H1 (cell line): ENCODE measurements at regions not wholly inside any gene's neighbourhood (a gene's known extent, or its start where the extent isn't known, plus 50 kb on each side); places are given as distances from the start of the nearest gene placed in this dataset.

Experiments
- CTCF ChIA-PET: fragments of 300-600 bp; sonication (Branson Sonifier 250); formaldehyde crosslinking; loops from one replicate; lab custom pipeline; 2021; ENCODE audit not compliant: partially characterized antibody; lab: Charles Lee
- POLR2A ChIA-PET: fragments of 300-600 bp; sonication (Branson Sonifier 250); formaldehyde crosslinking; loops from one replicate; lab custom pipeline; 2021; ENCODE audit warnings: inconsistent platforms; ENCODE audit not compliant: partially characterized antibody; lab: Charles Lee
- DNase-seq, 2 experiments: peaks; one replicate each; pipeline versions ENCODE4 v3.0.0 to v3.0.0-alpha.2; 2010 to 2022; ENCODE audit warnings: low spot score in 2 of 2, low read depth in 1 of 2, mixed read lengths in 1 of 2
- FAIRE-seq: peaks from 2 replicates; lab custom pipeline; 2011; peaks lifted over from hg19 to GRCh38; lab: Jason Lieb, UNC
- H2AFZ ChIP-seq: 2 replicates; pipeline ENCODE4 v1.8.1; 2012; ENCODE audit warnings: low read length, inconsistent platforms
- H2AK5ac ChIP-seq: 2 replicates; pipeline ENCODE4 v1.6.1; 2013; ENCODE audit warnings: low read depth, low read length
- H2BK120ac ChIP-seq: replicated peaks from 2 replicates; pipeline ENCODE3; 2013; ENCODE audit warnings: low read depth, low read length, inconsistent platforms
- H2BK12ac ChIP-seq: 2 replicates; pipeline ENCODE4 v1.6.1; 2013; ENCODE audit warnings: low read depth, low read length
- H2BK15ac ChIP-seq: 2 replicates; pipeline ENCODE4 v1.6.1; 2013; ENCODE audit warnings: low read length
- H2BK20ac ChIP-seq: 2 replicates; pipeline ENCODE4 v1.6.1; 2013; ENCODE audit warnings: low read length
- H2BK5ac ChIP-seq: 2 replicates; pipeline ENCODE4 v1.6.1; 2013; ENCODE audit warnings: low read depth, low read length
- H3K14ac ChIP-seq: 2 replicates; pipeline ENCODE4 v1.6.1; 2013; ENCODE audit warnings: inconsistent platforms; ENCODE audit not compliant: insufficient read length
- H3K18ac ChIP-seq: 2 replicates; pipeline ENCODE4 v1.6.1; 2013; ENCODE audit warnings: low read length; ENCODE audit errors: extremely low read depth
- H3K23ac ChIP-seq: 2 replicates; pipeline ENCODE4 v1.6.1; 2013; ENCODE audit warnings: inconsistent platforms; ENCODE audit not compliant: insufficient read length
- H3K23me2 ChIP-seq: 2 replicates; pipeline ENCODE4 v1.6.1; 2013; ENCODE audit warnings: low read depth, low read length
- H3K27ac ChIP-seq: 2 replicates; pipeline ENCODE4 v1.6.1; 2011; ENCODE audit warnings: low read depth, low read length, inconsistent platforms
- H3K27me3 ChIP-seq, 4 experiments: replicated peaks in 1 of 4; 1 replicate in 1 of 4; 2 replicates in 3 of 4; pipeline versions ENCODE4 v1.6.1 to v1.8.1; 2011 to 2013; ENCODE audit warnings: low read length in 3 of 4, mild to moderate bottlenecking in 3 of 4, inconsistent platforms in 2 of 4, mixed read lengths in 2 of 4, moderate library complexity in 1 of 4; ENCODE audit not compliant: control insufficient read depth in 3 of 4, insufficient read depth in 3 of 4; ENCODE audit errors: extremely low read depth in 1 of 4
- H3K36me3 ChIP-seq, 4 experiments: 2 replicates each; pipeline versions ENCODE4 v1.6.1 to v1.8.1; 2011 to 2013; ENCODE audit warnings: mild to moderate bottlenecking in 4 of 4, low read length in 3 of 4, moderate library complexity in 2 of 4, control low read depth in 1 of 4, inconsistent platforms in 1 of 4; ENCODE audit not compliant: insufficient read depth in 4 of 4, control insufficient read depth in 2 of 4
- H3K4ac ChIP-seq: replicated peaks from 2 replicates; pipeline ENCODE3; 2013; ENCODE audit warnings: low read length, low read depth, mixed read lengths, inconsistent platforms; ENCODE audit not compliant: insufficient read length
- H3K4me1 ChIP-seq, 4 experiments: replicated peaks in 1 of 4; 1 replicate in 1 of 4; 2 replicates in 3 of 4; pipeline versions ENCODE4 v1.6.1 to v1.8.1; 2011 to 2013; ENCODE audit warnings: low read length in 3 of 4, inconsistent platforms in 2 of 4, mixed read lengths in 1 of 4; ENCODE audit not compliant: insufficient read depth in 4 of 4, control insufficient read depth in 3 of 4
- H3K4me2 ChIP-seq, 2 experiments: 2 replicates each; pipeline versions ENCODE4 v1.6.1 to v1.8.1; 2011 to 2013; ENCODE audit warnings: low read depth in 2 of 2, low read length in 2 of 2, control low read depth in 1 of 2, inconsistent platforms in 1 of 2, mild to moderate bottlenecking in 1 of 2; ENCODE audit not compliant: insufficient read depth in 1 of 2
- H3K4me3 ChIP-seq, 4 experiments: fragments of 200-600, 300-600 bp in 1 of 4; sonication (generic), shearing (Covaris generic), sonication (Bioruptor Twin) in 1 of 4; 2 replicates each; pipeline versions ENCODE4 v1.5.1 to v1.8.1; 2011 to 2016; ENCODE audit warnings: low read length in 4 of 4, low read depth in 3 of 4, control low read depth in 2 of 4, inconsistent platforms in 2 of 4, mild to moderate bottlenecking in 2 of 4, mixed read lengths in 1 of 4, moderate library complexity in 1 of 4; ENCODE audit not compliant: insufficient read depth in 2 of 4; ENCODE audit errors: extremely low read depth in 1 of 4
- H3K56ac ChIP-seq: replicated peaks from 2 replicates; pipeline ENCODE3; 2013; ENCODE audit warnings: low read depth, mild to moderate bottlenecking, mixed read lengths, low read length, inconsistent platforms; ENCODE audit not compliant: insufficient read length
- H3K79me1 ChIP-seq: 2 replicates; pipeline ENCODE4 v1.6.1; 2013; ENCODE audit warnings: low read depth, low read length, control low read depth
- H3K79me2 ChIP-seq, 2 experiments: 2 replicates each; pipeline versions ENCODE4 v1.6.1 to v1.8.1; 2012 to 2013; ENCODE audit warnings: low read length in 2 of 2, mild to moderate bottlenecking in 2 of 2, inconsistent platforms in 1 of 2; ENCODE audit not compliant: insufficient read depth in 2 of 2, control insufficient read depth in 1 of 2
- H3K9ac ChIP-seq, 4 experiments: replicated peaks in 1 of 4; 1 replicate in 1 of 4; 2 replicates in 3 of 4; pipeline versions ENCODE4 v1.6.1 to v1.8.1; 2011 to 2013; ENCODE audit warnings: low read depth in 3 of 4, low read length in 3 of 4, control low read depth in 2 of 4, mild to moderate bottlenecking in 2 of 4, moderate library complexity in 2 of 4, inconsistent platforms in 1 of 4; ENCODE audit errors: extremely low read depth in 1 of 4
- H3K9me3 ChIP-seq, 2 experiments: 2 replicates each; pipeline versions ENCODE4 v1.6.1 to v1.8.1; 2012 to 2013; ENCODE audit warnings: mild to moderate bottlenecking in 2 of 2, moderate library complexity in 2 of 2, control low read depth in 1 of 2, inconsistent platforms in 1 of 2, low read depth in 1 of 2, low read length in 1 of 2, mixed read lengths in 1 of 2; ENCODE audit not compliant: insufficient read depth in 2 of 2
- H4K20me1 ChIP-seq, 2 experiments: replicated peaks in 1 of 2; 2 replicates each; pipeline versions ENCODE3 to v1.8.1; 2011 to 2013; ENCODE audit warnings: inconsistent platforms in 2 of 2, low read length in 2 of 2, mild to moderate bottlenecking in 1 of 2; ENCODE audit not compliant: insufficient read depth in 2 of 2, control insufficient read depth in 1 of 2
- H4K5ac ChIP-seq: 2 replicates; pipeline ENCODE4 v1.6.1; 2013; ENCODE audit warnings: low read length, low read depth, mixed read lengths, inconsistent platforms; ENCODE audit not compliant: insufficient read length
- H4K8ac ChIP-seq: 2 replicates; pipeline ENCODE4 v1.8.0; 2013; ENCODE audit warnings: mild to moderate bottlenecking, moderate library complexity, low read length, inconsistent platforms; ENCODE audit not compliant: insufficient read depth; ENCODE audit errors: extremely low read depth
- H4K91ac ChIP-seq: replicated peaks from 2 replicates; pipeline ENCODE3; 2013; ENCODE audit warnings: low read length, mixed read lengths, inconsistent platforms; ENCODE audit not compliant: insufficient read length
- ATF3 ChIP-seq: IDR thresholded peaks from 2 replicates; pipeline ENCODE4 v1.6.1; 2011; ENCODE audit warnings: low read depth, mild to moderate bottlenecking, low read length; ENCODE audit not compliant: insufficient read depth
- BACH1 ChIP-seq: IDR thresholded peaks from 2 replicates; pipeline ENCODE4 v1.6.1; 2012; ENCODE audit warnings: low read length, improper control_type of control experiment
- CBX8 ChIP-seq: fragments of 300-800, 300-1000 bp; sonication (generic); IDR thresholded peaks from 2 replicates; pipeline ENCODE4 v1.7.1; 2016; ENCODE audit warnings: low read depth, low read length, borderline replicate concordance
- CHD2 ChIP-seq: IDR thresholded peaks from 2 replicates; pipeline ENCODE4 v1.6.1; 2012; ENCODE audit warnings: low read length, improper control_type of control experiment
- HDAC6 ChIP-seq: IDR thresholded peaks from one replicate; pipeline ENCODE4 v1.7.1; 2012; ENCODE audit warnings: low read depth, mild to moderate bottlenecking, inconsistent platforms, low read length, moderate library complexity
- KDM1A ChIP-seq: fragments of 200-600, 300-600 bp; sonication (generic); IDR thresholded peaks from 2 replicates; pipeline ENCODE4 v1.7.1; 2016; ENCODE audit warnings: mild to moderate bottlenecking, low read length, borderline replicate concordance
- MAX ChIP-seq: IDR thresholded peaks from 2 replicates; pipeline ENCODE4 v1.6.1; 2012; ENCODE audit warnings: inconsistent platforms
- SP1 ChIP-seq: IDR thresholded peaks from 2 replicates; pipeline ENCODE4 v1.6.1; 2011; ENCODE audit warnings: low read depth, low read length
- TAF1 ChIP-seq: IDR thresholded peaks from 2 replicates; pipeline ENCODE4 v1.6.1; 2011; ENCODE audit warnings: mild to moderate bottlenecking, low read depth, low read length
- WGBS, 2 experiments: shearing (Covaris generic) in 1 of 2; methylation state at CpG; one replicate each; pipeline versions ENCODE4 v1.1.6 to v1.1.7; 2013 to 2015; ENCODE audit warnings: low lambda C conversion rate in 2 of 2, mixed read lengths in 2 of 2, inconsistent platforms in 1 of 2, low coverage in 1 of 2, missing lambda C conversion rate in 1 of 2; ENCODE audit not compliant: insufficient replicate concordance in 2 of 2, insufficient coverage in 1 of 2, insufficient read length in 1 of 2; ENCODE audit errors: extremely low coverage in 1 of 2, missing lambda C conversion rate in 1 of 2; 5-methylcytosine and 5-hydroxymethylcytosine counted together

GRCh38 chr12:3389986-3390385 is 101.0 kb upstream of the PRMT8 start:
- Histone ChIP-seq H3K79me2 (no peaks in the 10 kb centered on the region), H3K9me3 (no peaks in the 10 kb centered on the region), H2BK5ac (no peak overlapping the region), H3K18ac (no peak overlapping the region), H4K5ac (no peak overlapping the region), H2BK15ac (no peak overlapping the region), H2BK12ac (no peak overlapping the region), H4K8ac (no peak overlapping the region), H3K4ac (no peak overlapping the region), H3K79me1 (no peaks in the 10 kb centered on the region), H3K23me2 (no peaks in the 10 kb centered on the region), H3K56ac (no peak overlapping the region), H3K36me3 (no peaks in the 10 kb centered on the region), H3K4me3 (no peak overlapping the region), H3K27ac (no peak overlapping the region), H3K9ac (no peak overlapping the region), H4K20me1 (no peaks in the 10 kb centered on the region), H3K27me3 (no peaks in the 10 kb centered on the region; a peak in 1 of 7 replicates), H2BK20ac (no peak overlapping the region), H3K23ac (no peak overlapping the region), H3K4me1 (no peaks in the 10 kb centered on the region), H2AFZ (no peak overlapping the region), H3K4me2 (no peak overlapping the region), H4K91ac (no peak overlapping the region), H2AK5ac (no peak overlapping the region), H3K14ac (no peak overlapping the region), H2BK120ac (no peak overlapping the region)
- WGBS, 2 experiments, result 83% methylated on average over 4 of the region's 4 CpGs; no CpG with 5 or more reads in 1 of the 2 experiments
- ChIA-PET CTCF (interaction anchor here (1.0 to 1.6 kb wide), 7 partner anchors 25 to 268 kb away, joined by 3 to 6 read pairs (median 4); no protein-coding TSS in a partner anchor), POLR2A (interaction anchor here (0.9 to 1.4 kb wide), 2 partner anchors 8 to 9 kb away, joined by 3 to 5 read pairs; no protein-coding TSS in a partner anchor)
- FAIRE-seq (no peak), DNase-seq (no peak)
- TF ChIP-seq KDM1A, result no peak
- no peak for TF ChIP-seq BACH1
- no peak for TF ChIP-seq ATF3
- TF ChIP-seq HDAC6, result no peak
- TF ChIP-seq CBX8, result no peak
- TF ChIP-seq CHD2, result no peak
- TF ChIP-seq TAF1, result no peak
- TF ChIP-seq SP1, result no peak
- TF ChIP-seq MAX, result no peak
